Activated T-cell treated with anti-CD3 and anti-CD28 coated beads, Interleukin-2, amount 50 U/mL, for 24 hours (primary cell): ENCODE measurements at regions not wholly inside any gene's neighbourhood (a gene's known extent, or its start where the extent isn't known, plus 50 kb on each side); places are given as distances from the start of the nearest gene placed in this dataset.

Experiments
- DNase-seq: peaks from one replicate; pipeline ENCODE4 v3.0.0-alpha.2; 2020
- H3K27ac Mint-ChIP-seq: 2 replicates; pipeline ENCODE4 v1.8.0; 2020; ENCODE audit warnings: mild to moderate bottlenecking, mixed read lengths
- H3K27me3 Mint-ChIP-seq: 2 replicates; pipeline ENCODE4 v1.8.0; 2020; ENCODE audit warnings: mixed read lengths
- H3K36me3 Mint-ChIP-seq: 2 replicates; pipeline ENCODE4 v1.8.0; 2020; ENCODE audit warnings: low read depth, mixed read lengths
- H3K4me1 Mint-ChIP-seq: 2 replicates; pipeline ENCODE4 v1.8.0; 2020; ENCODE audit warnings: low read depth, mixed read lengths
- H3K4me3 Mint-ChIP-seq: 2 replicates; pipeline ENCODE4 v1.8.0; 2020; ENCODE audit warnings: mild to moderate bottlenecking, moderate library complexity, mixed read lengths
- H3K9me3 Mint-ChIP-seq: 2 replicates; pipeline ENCODE4 v1.8.0; 2020; ENCODE audit warnings: mixed read lengths

DNA sequence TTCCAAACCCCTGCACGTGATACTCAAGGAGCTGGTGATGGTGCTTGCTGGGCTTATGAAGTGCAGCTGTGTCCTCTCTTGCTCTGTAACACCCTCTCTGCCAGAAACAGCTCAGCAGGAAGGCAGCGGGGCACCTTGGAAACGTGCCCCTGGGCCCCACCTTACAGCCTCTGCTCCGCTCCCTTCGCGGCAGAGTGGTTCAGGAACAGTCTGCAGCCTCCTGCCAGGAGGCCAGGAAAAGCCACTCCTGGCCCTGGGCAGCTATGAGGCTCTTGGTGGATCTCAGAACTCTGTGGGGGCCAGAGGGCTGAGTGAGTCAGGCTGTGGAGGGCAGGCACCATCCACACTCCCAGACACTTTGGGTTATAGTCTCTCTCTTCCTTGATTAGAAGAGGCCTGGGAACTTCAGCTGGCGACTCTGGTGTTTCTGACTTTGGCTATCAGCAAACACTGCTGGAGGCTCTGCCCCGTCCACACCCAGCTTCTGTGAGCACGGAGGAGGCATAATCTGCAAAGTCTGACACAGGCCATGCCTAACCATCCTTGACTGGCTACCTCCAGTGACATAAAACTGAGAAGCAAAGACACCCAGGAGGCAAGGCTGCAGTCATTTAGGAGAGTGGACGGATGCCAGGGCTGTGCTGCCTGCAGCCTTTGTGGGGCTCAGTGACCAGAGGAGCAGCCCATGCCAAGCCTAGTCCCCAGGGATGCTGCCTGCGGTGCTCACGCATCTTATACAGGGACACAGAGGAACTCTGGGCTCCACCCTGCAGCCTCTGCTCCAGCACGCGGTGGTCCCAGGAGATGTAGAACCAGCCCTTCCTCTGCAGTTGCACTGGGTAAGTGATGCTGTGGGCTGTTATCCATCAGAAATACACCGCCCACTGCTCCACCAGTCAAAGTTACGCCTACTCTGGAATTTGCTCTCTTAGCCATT is 65.3 kb downstream of the METRNL start:
- Mint-ChIP-seq H3K36me3 (no peaks in the 10 kb centered on the region), H3K27me3 (peaks cover 3% of the 10 kb centered on the region), H3K27ac (no peak overlapping the region)

GRCh38 chr17:83145358-83145738 is 65.9 kb downstream of the METRNL start:
- H3K27me3 Mint-ChIP-seq = peaks cover 3% of the 10 kb centered on the region

More for the DNA sequence above, 65.3 kb downstream of the METRNL start:
- Mint-ChIP-seq H3K9me3 (peaks cover 8% of the 10 kb centered on the region), H3K4me3 (no peak overlapping the region), H3K4me1 (peaks cover 4% of the 10 kb centered on the region)
- DNase-seq = no peak

DNA sequence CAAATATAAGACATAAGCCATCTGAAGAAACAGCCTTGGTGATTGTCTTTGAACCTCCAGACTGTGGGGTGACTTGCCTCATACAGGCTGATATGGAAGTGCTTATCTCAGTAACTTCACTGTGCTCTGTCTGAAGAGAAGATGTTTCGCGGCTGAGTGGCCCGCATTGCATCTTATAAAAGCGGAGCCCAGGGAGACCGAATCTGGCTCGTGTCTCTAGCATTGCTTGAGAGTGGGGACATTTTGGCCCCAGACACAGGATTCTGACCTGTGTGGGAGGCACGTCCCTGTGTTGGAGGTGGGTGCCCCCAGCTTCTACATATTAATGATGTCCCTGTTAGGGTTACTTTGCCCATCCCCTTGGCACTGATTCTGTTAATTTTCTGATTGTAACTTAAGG is 66.4 kb downstream of the METRNL start:
- H3K27me3 Mint-ChIP-seq = peaks cover 3% of the 10 kb centered on the region
- DNase-seq = no peak
- H3K36me3 Mint-ChIP-seq = no peaks in the 10 kb centered on the region
- peaks cover 4% of the 10 kb centered on the region for H3K4me1 Mint-ChIP-seq
- H3K27ac Mint-ChIP-seq = no peak overlapping the region
- peaks cover 8% of the 10 kb centered on the region for H3K9me3 Mint-ChIP-seq
- H3K4me3 Mint-ChIP-seq = no peak overlapping the region

More at GRCh38 chr17:83145358-83145738, 65.9 kb downstream of the METRNL start:
- DNase-seq = no peak
- H3K27ac Mint-ChIP-seq = no peak overlapping the region
- no peak overlapping the region for H3K4me3 Mint-ChIP-seq
- H3K4me1 Mint-ChIP-seq = peaks cover 4% of the 10 kb centered on the region
- H3K9me3 Mint-ChIP-seq = peaks cover 8% of the 10 kb centered on the region
- H3K36me3 Mint-ChIP-seq = no peaks in the 10 kb centered on the region

DNA sequence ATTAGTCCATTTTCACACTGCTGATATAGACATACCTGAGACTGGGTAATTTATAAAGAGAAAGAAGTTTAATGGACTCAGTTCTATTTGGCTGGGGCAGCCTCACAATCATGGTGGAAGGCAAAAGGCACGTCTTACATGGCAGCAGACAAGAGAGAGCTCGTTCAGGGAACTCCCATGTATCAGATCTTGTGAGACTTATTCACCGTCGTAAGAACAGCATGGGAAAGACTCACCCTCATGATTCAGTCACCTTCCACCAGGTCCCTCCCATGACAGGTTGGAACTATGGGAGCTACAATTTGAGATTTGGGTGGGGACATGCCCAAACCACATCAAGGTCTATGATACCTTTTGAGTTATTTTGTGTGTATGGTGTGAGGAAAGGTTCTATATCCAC is 66.9 kb downstream of the METRNL start:
- Mint-ChIP-seq H3K4me1 (peaks cover 4% of the 10 kb centered on the region), H3K27me3 (peaks cover 3% of the 10 kb centered on the region), H3K36me3 (no peaks in the 10 kb centered on the region), H3K4me3 (no peak overlapping the region), H3K9me3 (peaks cover 8% of the 10 kb centered on the region), H3K27ac (no peak overlapping the region)
- DNase-seq = no peak

- Mint-ChIP-seq H3K27ac (no peak overlapping the region), H3K9me3 (peaks cover 3% of the 10 kb centered on the region), H3K27me3 (peaks cover 1% of the 10 kb centered on the region), H3K4me3 (no peak overlapping the region), H3K36me3 (no peaks in the 10 kb centered on the region), H3K4me1 (peaks cover 4% of the 10 kb centered on the region)
- no peak for DNase-seq
These were observed 67.9 kb downstream of the METRNL start for GRCh38 chr17:83147280-83147679.

- DNase-seq = no peak
- Mint-ChIP-seq H3K36me3 (no peaks in the 10 kb centered on the region), H3K27ac (no peak overlapping the region), H3K4me1 (peaks cover 4% of the 10 kb centered on the region), H3K27me3 (no peaks in the 10 kb centered on the region), H3K4me3 (no peak overlapping the region), H3K9me3 (peaks cover 2% of the 10 kb centered on the region)
These were observed 69.1 kb downstream of the METRNL start for GRCh38 chr17:83148317-83149028.

DNA sequence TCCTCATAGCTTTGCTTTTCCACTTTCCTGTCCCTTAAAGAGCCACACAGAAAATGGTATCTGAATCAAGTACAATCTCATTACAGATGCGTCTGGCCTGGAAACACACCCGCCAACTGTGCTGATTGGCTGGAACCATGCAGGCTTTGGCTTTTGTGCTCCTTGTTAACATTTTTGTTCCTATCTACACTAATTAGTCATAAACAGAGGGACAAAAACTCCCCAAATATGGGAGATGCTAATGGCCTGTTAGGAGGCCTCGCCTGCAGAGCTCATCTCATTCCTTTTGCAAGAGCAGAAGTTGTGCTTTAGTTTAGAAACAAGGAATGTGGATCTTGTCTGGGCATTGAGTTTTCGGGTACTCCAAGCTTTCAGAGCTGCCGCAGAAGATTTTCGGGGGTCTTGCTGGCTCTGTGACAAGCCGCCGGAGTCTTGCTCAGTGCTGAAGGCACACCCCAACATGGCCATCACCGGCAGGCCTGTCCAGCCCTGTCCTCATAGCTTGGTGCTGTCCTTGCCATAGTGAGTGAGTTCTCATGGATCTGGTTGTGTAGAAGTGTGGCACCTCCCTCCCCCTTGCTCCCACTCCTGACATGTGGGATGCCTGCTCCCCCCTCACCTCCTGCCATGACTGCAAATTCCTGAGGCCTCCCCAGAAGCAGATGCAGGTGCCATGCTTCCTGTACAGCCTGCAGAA is 69.8 kb downstream of the METRNL start:
- Mint-ChIP-seq H3K4me3 (no peak overlapping the region), H3K27me3 (no peaks in the 10 kb centered on the region), H3K27ac (no peak overlapping the region), H3K4me1 (peaks cover 4% of the 10 kb centered on the region), H3K36me3 (no peaks in the 10 kb centered on the region), H3K9me3 (peaks cover 2% of the 10 kb centered on the region)
- DNase-seq = no peak

- Mint-ChIP-seq H3K36me3 (no peaks in the 10 kb centered on the region), H3K4me1 (peaks cover 4% of the 10 kb centered on the region), H3K4me3 (no peak overlapping the region), H3K27ac (no peak overlapping the region), H3K9me3 (peaks cover 2% of the 10 kb centered on the region), H3K27me3 (no peaks in the 10 kb centered on the region)
- no peak for DNase-seq
These were observed 70.4 kb downstream of the METRNL start for GRCh38 chr17:83149761-83150251.

DNA sequence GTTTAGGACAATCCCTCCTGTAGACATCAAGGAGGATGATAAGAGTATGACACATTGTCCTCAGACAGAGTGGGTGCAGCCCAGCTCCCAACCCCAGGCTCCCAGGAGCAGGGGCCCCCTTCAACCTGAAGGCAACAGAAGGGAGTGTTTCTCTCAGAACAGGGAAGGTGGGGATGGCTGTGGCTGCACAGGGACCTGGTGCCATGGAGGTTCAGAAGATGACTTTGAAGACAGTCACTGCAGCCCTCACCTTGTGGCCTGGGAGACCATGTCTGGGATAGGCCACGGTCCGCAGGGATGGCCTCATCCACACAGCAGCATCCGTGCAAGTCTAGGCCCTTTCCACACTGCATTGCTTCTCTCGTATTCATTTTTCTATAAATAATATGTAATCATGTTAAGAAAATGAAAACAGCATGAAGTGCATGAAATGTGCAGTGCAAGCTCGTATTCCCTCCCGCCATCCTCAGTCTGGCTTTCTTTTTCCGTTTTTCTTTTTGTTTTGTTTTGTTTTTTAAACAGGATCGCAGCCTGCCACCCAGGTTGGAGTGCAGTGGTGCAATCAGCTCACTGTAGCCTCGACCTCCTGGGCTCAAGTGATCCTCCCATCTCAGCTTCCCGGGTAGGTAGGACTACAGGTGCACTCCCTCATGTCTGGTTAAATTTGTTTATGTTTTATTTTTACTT is 71.1 kb downstream of the METRNL start:
- Mint-ChIP-seq H3K27ac (no peak overlapping the region), H3K9me3 (peaks cover 2% of the 10 kb centered on the region), H3K36me3 (no peaks in the 10 kb centered on the region), H3K4me3 (no peak overlapping the region), H3K27me3 (no peaks in the 10 kb centered on the region), H3K4me1 (peaks cover 7% of the 10 kb centered on the region)
- no peak for DNase-seq

DNA sequence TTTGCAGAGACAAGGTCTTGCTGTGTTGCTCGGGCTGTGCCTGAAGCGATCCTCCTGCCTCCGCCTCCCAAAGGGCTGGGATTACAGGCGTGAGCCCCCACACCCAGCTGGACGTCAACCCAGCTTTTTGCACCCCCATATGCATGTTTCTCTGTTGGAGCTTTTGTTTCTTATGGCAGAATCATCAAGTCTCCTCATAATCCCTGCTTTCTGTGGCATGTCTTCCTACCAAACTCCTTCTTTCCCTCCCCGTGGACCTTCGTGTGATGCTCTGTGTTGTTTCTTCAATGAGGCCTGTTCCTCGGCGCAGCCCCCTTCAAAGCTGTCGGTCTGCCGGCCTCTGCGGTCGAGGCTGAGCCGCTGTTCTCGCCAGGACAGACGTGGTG is 71.6 kb downstream of the METRNL start:
- no peaks in the 10 kb centered on the region for H3K27me3 Mint-ChIP-seq
- H3K4me1 Mint-ChIP-seq = peaks cover 9% of the 10 kb centered on the region
- no peak overlapping the region for H3K4me3 Mint-ChIP-seq
- H3K36me3 Mint-ChIP-seq = no peaks in the 10 kb centered on the region
- H3K27ac Mint-ChIP-seq = no peak overlapping the region
- H3K9me3 Mint-ChIP-seq = peaks cover 2% of the 10 kb centered on the region
- DNase-seq = no peak

- Mint-ChIP-seq H3K27me3 (no peaks in the 10 kb centered on the region), H3K36me3 (no peaks in the 10 kb centered on the region), H3K9me3 (peaks cover 2% of the 10 kb centered on the region), H3K27ac (no peak overlapping the region), H3K4me3 (no peak overlapping the region), H3K4me1 (peaks cover 9% of the 10 kb centered on the region)
- DNase-seq = no peak
These were observed 72.2 kb downstream of the METRNL start for GRCh38 chr17:83151442-83152226.

- no peaks in the 10 kb centered on the region for H3K36me3 Mint-ChIP-seq
- no peak overlapping the region for H3K27ac Mint-ChIP-seq
- no peaks in the 10 kb centered on the region for H3K9me3 Mint-ChIP-seq
- peaks cover 7% of the 10 kb centered on the region for H3K4me1 Mint-ChIP-seq
- no peak overlapping the region for H3K4me3 Mint-ChIP-seq
- no peak for DNase-seq
- no peaks in the 10 kb centered on the region for H3K27me3 Mint-ChIP-seq
These were observed 72.9 kb downstream of the METRNL start for GRCh38 chr17:83152227-83152744.
